T-helper 17 cell (primary cell): ENCODE measurements at regions not wholly inside any gene's neighbourhood (a gene's known extent, or its start where the extent isn't known, plus 50 kb on each side); places are given as distances from the start of the nearest gene placed in this dataset.
A peak's percentile ranks its signal among the peaks of the same experiment; 100 is the strongest.

Experiments
- ATAC-seq: fragments of 150-1000 bp; cut with Tn5 transposase; 2 replicates; pipeline ENCODE4 v1.10.0; 2021; ENCODE audit warnings: mild to moderate bottlenecking, moderate library complexity
- DNase-seq, 3 donors: peaks; one replicate each; pipeline versions ENCODE4 v3.0.0 to v3.0.0-alpha.2; 2020 to 2021
- H3K9me3 ChIP-seq: one replicate; pipeline ENCODE4 v1.7.0; 2013; ENCODE audit warnings: low read length, mild to moderate bottlenecking; ENCODE audit not compliant: control insufficient read depth, poor library complexity, severe bottlenecking
- H3K27ac Mint-ChIP-seq: one replicate; pipeline ENCODE4 v1.8.0; 2022; ENCODE audit warnings: mild to moderate bottlenecking, moderate library complexity, mixed read lengths
- H3K27me3 Mint-ChIP-seq: one replicate; pipeline ENCODE4 v1.8.0; 2022; ENCODE audit warnings: mixed read lengths
- H3K36me3 Mint-ChIP-seq: one replicate; pipeline ENCODE4 v1.8.0; 2022; ENCODE audit warnings: low read depth, mixed read lengths
- H3K4me1 Mint-ChIP-seq: one replicate; pipeline ENCODE4 v1.8.0; 2022; ENCODE audit warnings: mild to moderate bottlenecking, mixed read lengths
- H3K4me3 Mint-ChIP-seq: one replicate; pipeline ENCODE4 v1.8.0; 2022; ENCODE audit warnings: mild to moderate bottlenecking, moderate library complexity, mixed read lengths

- Mint-ChIP-seq H3K27me3 (peaks cover 27% of the 10 kb centered on the region), H3K4me3 (no peak overlapping the region), H3K27ac (no peak overlapping the region), H3K36me3 (no peaks in the 10 kb centered on the region), H3K4me1 (peaks cover 2% of the 10 kb centered on the region)
- ATAC-seq (no peak), DNase-seq (no peak)
- H3K9me3 ChIP-seq = no peaks in the 10 kb centered on the region
Observed at GRCh38 chr13:44294876-44295275, 78.7 kb upstream of the SERP2 start.

- H3K27ac Mint-ChIP-seq = no peak overlapping the region
- no peak overlapping the region for H3K4me3 Mint-ChIP-seq
- peaks cover 27% of the 10 kb centered on the region for H3K27me3 Mint-ChIP-seq
- ATAC-seq = no peak
- H3K36me3 Mint-ChIP-seq = peaks cover 3% of the 10 kb centered on the region
- peaks cover 2% of the 10 kb centered on the region for H3K4me1 Mint-ChIP-seq
- DNase-seq = no peak
- no peaks in the 10 kb centered on the region for H3K9me3 ChIP-seq
Observed at GRCh38 chr13:44296856-44297255, 76.8 kb upstream of the SERP2 start.

DNA sequence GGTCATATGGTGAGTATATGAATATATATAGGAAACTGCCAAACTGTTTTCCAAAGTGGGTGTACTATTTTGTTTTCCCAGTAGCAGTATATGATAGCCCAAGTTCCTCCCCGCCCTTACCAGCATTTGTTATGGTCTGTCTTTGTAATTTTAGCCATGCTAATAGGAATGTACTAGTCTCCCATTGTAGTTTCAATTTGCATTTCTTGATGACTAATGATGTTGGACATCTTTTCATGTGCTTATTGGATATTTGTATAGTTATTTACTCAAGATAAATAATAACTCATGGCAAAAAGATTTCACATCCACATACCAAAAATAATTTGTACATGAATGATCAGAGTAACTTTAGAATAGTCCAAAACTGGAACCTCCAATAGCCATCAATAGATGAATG, 75.3 kb upstream of the SERP2 start:
- no peak for DNase-seq
- H3K4me1 Mint-ChIP-seq = peaks cover 2% of the 10 kb centered on the region
- H3K27ac Mint-ChIP-seq = no peak overlapping the region
- H3K27me3 Mint-ChIP-seq = peaks cover 28% of the 10 kb centered on the region
- ATAC-seq = no peak
- H3K4me3 Mint-ChIP-seq = no peak overlapping the region
- no peaks in the 10 kb centered on the region for H3K9me3 ChIP-seq
- peaks cover 3% of the 10 kb centered on the region for H3K36me3 Mint-ChIP-seq

GRCh38 chr13:44299152-44299943, 74.3 kb upstream of the SERP2 start:
- H3K9me3 ChIP-seq = no peaks in the 10 kb centered on the region
- no peak overlapping the region for H3K27ac Mint-ChIP-seq
- H3K4me3 Mint-ChIP-seq = no peak overlapping the region
- peaks cover 3% of the 10 kb centered on the region for H3K36me3 Mint-ChIP-seq
- no peaks in the 10 kb centered on the region for H3K4me1 Mint-ChIP-seq
- H3K27me3 Mint-ChIP-seq = peaks cover 29% of the 10 kb centered on the region
- ATAC-seq (no peak), DNase-seq (no peak)

DNA sequence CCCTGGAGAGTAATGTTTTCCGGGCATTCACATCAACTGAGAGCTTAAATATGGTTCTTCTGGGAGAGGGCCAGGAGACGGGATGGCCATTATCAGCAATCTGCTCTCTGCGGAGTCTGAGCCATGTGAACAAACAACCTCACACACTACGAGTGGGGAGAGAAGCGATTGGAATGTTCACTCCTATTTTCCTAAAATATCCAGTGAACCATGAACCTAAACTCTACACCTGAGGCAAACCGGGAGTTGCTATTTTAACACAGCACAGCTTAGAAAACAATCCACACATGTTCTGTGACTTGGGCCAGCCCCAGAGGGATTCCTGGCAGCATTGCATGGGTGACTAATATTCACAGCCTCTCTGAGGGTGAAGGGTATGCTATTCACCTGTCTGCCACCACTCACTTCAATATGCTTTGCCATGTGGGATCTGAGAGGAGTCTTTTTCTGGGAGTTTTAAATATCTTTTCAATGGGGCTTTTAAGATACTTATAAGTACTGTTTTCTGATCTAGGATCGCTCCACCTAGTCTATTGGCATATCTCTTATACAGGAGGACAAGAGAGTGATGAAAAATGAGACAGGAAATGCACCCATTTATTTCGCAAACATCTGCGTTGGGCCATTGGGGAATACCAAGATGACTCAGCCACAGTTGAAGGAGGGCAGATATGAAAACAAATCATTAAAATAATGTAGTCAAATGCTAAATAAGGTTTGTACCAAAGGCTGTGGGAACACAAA, 72.6 kb upstream of the SERP2 start:
- Mint-ChIP-seq H3K27ac (no peak overlapping the region), H3K27me3 (peaks cover 38% of the 10 kb centered on the region), H3K4me1 (peaks cover 3% of the 10 kb centered on the region), H3K36me3 (peaks cover 3% of the 10 kb centered on the region), H3K4me3 (no peak overlapping the region)
- ATAC-seq = no peak
- no peak for DNase-seq
- no peaks in the 10 kb centered on the region for H3K9me3 ChIP-seq

- no peak overlapping the region for H3K27ac Mint-ChIP-seq
- H3K36me3 Mint-ChIP-seq = peaks cover 3% of the 10 kb centered on the region
- no peak overlapping the region for H3K4me3 Mint-ChIP-seq
- H3K4me1 Mint-ChIP-seq = peaks cover 4% of the 10 kb centered on the region
- ATAC-seq (no peak), DNase-seq (no peak)
- H3K9me3 ChIP-seq = no peaks in the 10 kb centered on the region
- peaks cover 40% of the 10 kb centered on the region for H3K27me3 Mint-ChIP-seq
Observed at GRCh38 chr13:44301639-44302015, 72.0 kb upstream of the SERP2 start.

GRCh38 chr13:44302233-44302632, 71.4 kb upstream of the SERP2 start:
- Mint-ChIP-seq H3K27me3 (peaks cover 44% of the 10 kb centered on the region), H3K36me3 (peaks cover 6% of the 10 kb centered on the region), H3K4me1 (peaks cover 8% of the 10 kb centered on the region), H3K27ac (no peak overlapping the region), H3K4me3 (no peak overlapping the region)
- ATAC-seq = no peak
- no peak for DNase-seq
- H3K9me3 ChIP-seq = no peaks in the 10 kb centered on the region

- DNase-seq = no peak
- Mint-ChIP-seq H3K4me3 (no peak overlapping the region), H3K27ac (no peak overlapping the region), H3K4me1 (peaks cover 8% of the 10 kb centered on the region), H3K27me3 (peaks cover 48% of the 10 kb centered on the region), H3K36me3 (peaks cover 6% of the 10 kb centered on the region)
- no peak for ATAC-seq
- H3K9me3 ChIP-seq = no peaks in the 10 kb centered on the region
Observed at GRCh38 chr13:44302940-44303575, 70.6 kb upstream of the SERP2 start.

DNA sequence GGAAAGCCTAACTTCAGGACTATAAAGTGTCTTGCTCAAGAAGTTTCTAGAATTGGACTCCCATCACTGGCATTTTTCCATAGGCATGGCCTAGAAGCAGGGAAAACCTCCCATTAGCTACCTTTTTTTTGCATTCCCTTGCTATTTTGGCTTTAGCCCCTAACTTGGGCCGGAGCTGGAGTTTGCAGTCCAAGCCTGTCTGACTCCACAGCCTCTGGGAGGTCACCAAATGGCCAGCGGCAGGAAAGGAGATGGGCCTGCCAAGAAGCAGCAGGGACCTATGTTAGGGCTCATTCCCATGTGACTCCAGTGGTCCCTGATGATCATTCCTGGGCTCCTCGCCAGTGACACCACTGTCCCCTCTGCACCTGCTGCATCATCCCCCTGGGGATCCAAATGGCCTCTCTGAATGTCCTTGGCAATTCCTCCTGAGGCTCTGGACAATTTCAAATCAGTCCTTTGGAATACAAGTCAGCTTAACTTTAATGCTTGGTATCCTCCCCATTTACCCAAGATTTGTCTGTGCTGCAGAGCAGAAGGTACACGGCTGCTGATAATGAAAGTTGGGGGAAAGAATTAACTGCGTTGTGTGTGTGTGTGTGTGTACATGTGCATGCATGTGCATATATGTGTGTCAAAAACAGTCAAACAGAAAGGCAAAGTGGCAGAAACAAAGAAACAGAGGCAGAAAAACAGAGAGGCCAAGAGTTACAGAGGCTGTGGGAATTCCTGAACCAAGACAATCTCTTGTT, 69.8 kb upstream of the SERP2 start:
- ATAC-seq (no peak), DNase-seq (no peak)
- Mint-ChIP-seq H3K36me3 (peaks cover 6% of the 10 kb centered on the region), H3K27ac (no peak overlapping the region), H3K4me3 (no peak overlapping the region), H3K27me3 (peaks cover 48% of the 10 kb centered on the region), H3K4me1 (peaks cover 8% of the 10 kb centered on the region)
- no peaks in the 10 kb centered on the region for H3K9me3 ChIP-seq

DNA sequence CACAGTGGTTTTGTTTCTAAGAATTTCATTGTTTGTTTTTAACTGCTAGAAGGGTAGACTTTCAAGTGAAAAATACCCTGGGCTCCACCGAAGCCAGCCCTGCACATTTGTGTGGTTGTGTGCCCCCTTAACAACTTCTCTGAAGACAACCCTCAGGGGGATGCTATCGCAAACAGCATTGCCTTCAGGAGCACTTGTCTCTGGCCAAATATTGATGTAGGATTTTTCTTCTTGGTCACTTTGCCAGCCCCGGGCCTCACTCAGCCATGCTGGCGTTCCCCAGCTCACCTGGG, 69.2 kb upstream of the SERP2 start:
- Mint-ChIP-seq H3K4me1 (peaks cover 8% of the 10 kb centered on the region), H3K36me3 (peaks cover 6% of the 10 kb centered on the region), H3K27ac (no peak overlapping the region), H3K4me3 (no peak overlapping the region), H3K27me3 (peaks cover 46% of the 10 kb centered on the region)
- DNase-seq (no peak), ATAC-seq (no peak)
- no peaks in the 10 kb centered on the region for H3K9me3 ChIP-seq

DNA sequence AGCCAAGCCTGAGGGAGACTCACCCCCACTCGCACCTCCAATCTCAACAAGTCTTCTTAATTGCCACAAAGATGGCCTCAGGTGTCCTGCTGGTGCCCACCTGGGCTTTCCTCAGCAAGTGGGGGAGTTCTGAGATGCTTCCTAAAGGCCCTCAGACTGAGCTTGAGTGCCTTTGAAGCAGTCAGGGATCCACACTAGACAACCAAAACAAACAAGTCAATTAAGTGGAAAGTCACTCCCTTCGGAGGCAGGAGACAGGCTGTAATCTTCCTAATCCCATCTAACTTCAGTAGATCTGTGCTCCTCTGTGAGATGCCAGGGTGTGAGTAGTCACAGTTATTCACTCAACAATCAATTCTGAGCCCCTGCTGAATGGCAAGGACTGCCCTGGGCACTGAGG, 68.3 kb upstream of the SERP2 start:
- Mint-ChIP-seq H3K27ac (no peak overlapping the region), H3K36me3 (peaks cover 4% of the 10 kb centered on the region), H3K4me3 (no peak overlapping the region), H3K4me1 (peaks cover 8% of the 10 kb centered on the region), H3K27me3 (peaks cover 49% of the 10 kb centered on the region)
- ATAC-seq = no peak
- H3K9me3 ChIP-seq = no peaks in the 10 kb centered on the region
- no peak for DNase-seq

DNA sequence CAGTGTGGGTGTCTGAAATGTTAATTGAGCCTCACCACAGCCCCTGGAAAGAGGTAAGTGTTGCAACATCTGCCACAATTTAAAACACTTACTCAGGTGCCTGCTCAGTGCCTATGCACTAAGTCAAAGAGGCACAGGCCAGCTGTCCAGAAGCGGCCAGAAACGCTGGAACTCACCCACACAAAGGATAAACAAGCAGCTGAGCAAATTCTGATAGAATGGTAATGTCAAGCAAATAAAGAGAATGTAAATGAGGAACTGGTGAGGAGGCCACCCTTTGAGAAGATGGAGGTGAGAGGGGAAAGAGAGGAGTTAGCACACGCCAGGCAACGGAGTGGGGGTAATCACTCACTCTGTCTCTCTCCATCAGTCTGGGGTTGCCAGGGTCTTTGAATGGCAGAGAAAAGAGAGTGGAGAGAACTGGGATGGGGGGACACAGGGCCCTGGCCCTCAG, 67.7 kb upstream of the SERP2 start:
- Mint-ChIP-seq H3K36me3 (peaks cover 3% of the 10 kb centered on the region), H3K27me3 (peaks cover 45% of the 10 kb centered on the region), H3K4me1 (peaks cover 8% of the 10 kb centered on the region), H3K27ac (no peak overlapping the region), H3K4me3 (peak overlapping the region; percentile 22)
- no peak for ATAC-seq
- no peak for DNase-seq
- H3K9me3 ChIP-seq = no peaks in the 10 kb centered on the region
